HepG2 (cell line): ENCODE measurements at regions not wholly inside any gene's neighbourhood (a gene's known extent, or its start where the extent isn't known, plus 50 kb on each side); places are given as distances from the start of the nearest gene placed in this dataset.

Source experiments
- ATAC-seq: fragments of 200-7000 bp; cut with Tn5 transposase; 3 replicates; pipeline ENCODE4 v1.9.1; 2020; ENCODE audit warnings: mild to moderate bottlenecking, moderate library complexity
- BruUV-seq: library from RNA; stranded (reverse); fragments of 400-500 nt; replicated peaks from 2 replicates; lab custom pipeline; 2021; lab: Mats Ljungman, UMichigan
- CTCF ChIA-PET: fragments of 300-600 bp; formaldehyde crosslinking; extraction: SDS; loops from one replicate; lab custom pipeline; 2021; ENCODE audit warnings: low total read pairs, inconsistent platforms, low intra/inter-chr PET ratio; lab: Yijun Ruan, JAX
- POLR2A ChIA-PET: fragments of 350-600 bp; sonication (Branson Sonifier 250); formaldehyde crosslinking; loops from one replicate; lab custom pipeline; 2020; ENCODE audit warnings: antibody characterized with exemption, inconsistent platforms; lab: Yijun Ruan, JAX
- DNase-seq: peaks from one replicate; pipeline ENCODE4 v3.0.0-alpha.2; 2015; ENCODE audit warnings: low spot score
- FAIRE-seq: peaks from 3 replicates; lab custom pipeline; 2011; peaks lifted over from hg19 to GRCh38; lab: Jason Lieb, UNC
- H2AFZ ChIP-seq: one replicate; pipeline ENCODE4 v1.6.1; 2011; ENCODE audit warnings: low read length, inconsistent platforms
- H3K27ac ChIP-seq: fragments of 300-600 bp; 3 replicates; pipeline ENCODE4 v1.8.0; 2011; ENCODE audit warnings: mixed run types, mild to moderate bottlenecking, mixed read lengths, low read length, inconsistent platforms; ENCODE audit not compliant: insufficient read depth; ENCODE audit errors: extremely low read length
- H3K27me3 ChIP-seq, 2 experiments: fragments of 200-600 bp in 1 of 2; 2 replicates in 1 of 2; 3 replicates in 1 of 2; pipeline versions ENCODE4 v1.6.0 to v1.8.0; 2011; ENCODE audit warnings: low read length in 2 of 2, mild to moderate bottlenecking in 2 of 2, moderate library complexity in 2 of 2, inconsistent platforms in 1 of 2; ENCODE audit not compliant: insufficient read depth in 2 of 2, control insufficient read depth in 1 of 2
- H3K36me3 ChIP-seq, 2 experiments: fragments of 200-600 bp in 1 of 2; replicated peaks in 1 of 2; 2 replicates in 1 of 2; 3 replicates in 1 of 2; pipeline versions ENCODE4 v1.5.1 to v1.8.0; 2011; ENCODE audit warnings: low read length in 2 of 2, inconsistent platforms in 1 of 2; ENCODE audit not compliant: insufficient read depth in 2 of 2, control insufficient read depth in 1 of 2
- H3K4me1 ChIP-seq: 2 replicates; pipeline ENCODE4 v1.5.1; 2012; ENCODE audit warnings: low read length, inconsistent platforms; ENCODE audit not compliant: insufficient read depth
- H3K4me2 ChIP-seq: 2 replicates; pipeline ENCODE4 v1.6.0; 2011; ENCODE audit warnings: low read depth, low read length, inconsistent platforms
- H3K4me3 ChIP-seq, 3 experiments: fragments of 200-600 bp in 1 of 3; sonication (generic), shearing (Covaris generic) in 1 of 3; replicated peaks in 1 of 3; 2 replicates each; pipeline ENCODE4 v1.5.1; 2011 to 2016; ENCODE audit warnings: low read length in 3 of 3, inconsistent platforms in 2 of 3, low read depth in 2 of 3, mild to moderate bottlenecking in 2 of 3, control low read depth in 1 of 3, mixed read lengths in 1 of 3; ENCODE audit not compliant: insufficient read depth in 1 of 3
- H3K79me2 ChIP-seq: one replicate; pipeline ENCODE4 v1.6.1; 2011; ENCODE audit warnings: low read length, inconsistent platforms; ENCODE audit not compliant: insufficient read depth
- H3K9ac ChIP-seq: 2 replicates; pipeline ENCODE4 v1.6.0; 2011; ENCODE audit warnings: mild to moderate bottlenecking, low read depth, low read length, inconsistent platforms; ENCODE audit not compliant: insufficient read depth
- H3K9me3 ChIP-seq: 2 replicates; pipeline ENCODE4 v1.5.1; 2012; ENCODE audit warnings: mild to moderate bottlenecking, low read length
- H4K20me1 ChIP-seq: 2 replicates; pipeline ENCODE4 v1.6.0; 2011; ENCODE audit warnings: inconsistent platforms, mild to moderate bottlenecking, low read length, moderate library complexity; ENCODE audit not compliant: insufficient read depth
- ARNTL ChIP-seq: sonication (generic); formaldehyde crosslinking; IDR thresholded peaks from 2 replicates; pipeline ENCODE4 v1.4.0; 2020; ENCODE audit warnings: mild to moderate bottlenecking, missing genetic modification reagents
- FOXO4 ChIP-seq: sonication (generic); formaldehyde crosslinking; conservative IDR thresholded peaks from 2 replicates; pipeline ENCODE4 v1.8.1; 2023; ENCODE audit warnings: missing genetic modification reagents
- HNRNPH1 ChIP-seq: fragments of 200-400 bp; formaldehyde crosslinking; optimal IDR thresholded peaks from 2 replicates; pipeline ENCODE3; 2017; ENCODE audit warnings: mild to moderate bottlenecking, low read depth, low read length
- HNRNPUL1 ChIP-seq: fragments of 200-400 bp; formaldehyde crosslinking; IDR thresholded peaks from 2 replicates; pipeline ENCODE4 v1.6.1; 2017; ENCODE audit warnings: low read depth, mild to moderate bottlenecking, low read length, moderate library complexity
- HOMEZ ChIP-seq: IDR thresholded peaks from 2 replicates; pipeline ENCODE4 v1.6.1; 2016; ENCODE audit warnings: low read depth
- REXO4 ChIP-seq: sonication (generic); formaldehyde crosslinking; IDR thresholded peaks from 2 replicates; pipeline ENCODE4 v1.8.0; 2022; ENCODE audit warnings: missing genetic modification reagents, mild to moderate bottlenecking, borderline replicate concordance
- RXRA ChIP-seq: sonication (generic); formaldehyde crosslinking; IDR thresholded peaks from 2 replicates; pipeline ENCODE4 v1.5.1; 2020; ENCODE audit warnings: missing genetic modification reagents
- SAFB2 ChIP-seq: sonication (generic); formaldehyde crosslinking; IDR thresholded peaks from 2 replicates; pipeline ENCODE4 v1.5.1; 2020; ENCODE audit warnings: missing genetic modification reagents, low read depth, mild to moderate bottlenecking, borderline replicate concordance
- SRSF9 ChIP-seq: fragments of 200-400 bp; formaldehyde crosslinking; IDR thresholded peaks from 2 replicates; pipeline ENCODE4 v1.6.1; 2018; ENCODE audit warnings: borderline replicate concordance, mild to moderate bottlenecking, low read depth, low read length; ENCODE audit not compliant: insufficient read depth, poor library complexity, severe bottlenecking
- ZBTB40 ChIP-seq, 2 experiments: fragments of 450-650 bp in 1 of 2; sonication (generic) in 1 of 2; formaldehyde crosslinking in 1 of 2; IDR thresholded peaks; 2 replicates each; pipeline versions ENCODE4 v1.6.1 to v1.8.0; 2016 to 2022; ENCODE audit warnings: antibody characterized with exemption in 1 of 2, mild to moderate bottlenecking in 1 of 2, missing genetic modification reagents in 1 of 2
- ZBTB8A ChIP-seq: sonication (generic); formaldehyde crosslinking; IDR thresholded peaks from 2 replicates; pipeline ENCODE4 v1.4.0; 2020; ENCODE audit warnings: mild to moderate bottlenecking, low read depth, missing genetic modification reagents, borderline replicate concordance
- ZNF251 ChIP-seq: sonication (generic); formaldehyde crosslinking; IDR thresholded peaks from 2 replicates; pipeline ENCODE4 v1.9.0; 2021; ENCODE audit warnings: mild to moderate bottlenecking, missing genetic modification reagents
- ZNF510 ChIP-seq: sonication (generic); formaldehyde crosslinking; IDR thresholded peaks from 2 replicates; pipeline ENCODE4 v1.4.0; 2020; ENCODE audit warnings: low read depth, mild to moderate bottlenecking, missing genetic modification reagents
- WGBS: methylation state at CpG from one replicate; pipeline ENCODE4 v1.1.6; 2017; ENCODE audit warnings: low lambda C conversion rate; 5-methylcytosine and 5-hydroxymethylcytosine counted together
- in situ Hi-C: cut with HindIII; loops from 2 replicates; pipeline ENCODE4 v1.10.0; 2017; ENCODE audit warnings: low pct_unique_long_range_greater_than_20kb; ENCODE audit not compliant: extremely low pct_ligation_motif_present
- intact Hi-C: fragments of 100-400 bp; cut with micrococcal nuclease; formaldehyde crosslinking; loops from one replicate; pipeline ENCODE4 v1.10.0; 2022; ENCODE audit not compliant: unreplicated experiment

DNA sequence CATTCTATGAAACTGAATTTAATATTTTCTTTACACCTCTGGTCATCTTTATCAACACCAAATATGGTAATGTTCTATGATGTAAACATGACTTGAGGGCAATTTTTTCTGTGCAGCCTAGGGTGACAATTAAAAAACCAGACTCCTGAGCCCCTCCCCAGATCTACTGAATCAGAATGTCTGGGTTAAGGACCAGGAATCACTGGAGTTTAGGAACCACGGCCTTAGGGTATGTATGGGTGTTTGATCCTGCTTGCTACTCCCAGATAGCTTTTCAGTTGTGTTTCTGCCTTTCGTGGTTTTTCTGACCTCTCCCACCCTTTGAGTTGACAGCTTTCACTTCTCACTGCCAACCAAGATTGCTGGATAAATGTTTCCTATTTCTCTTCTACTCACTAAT is 332.2 kb downstream of the DHX15 start:
- BruUV-seq = no TSS peak
- H3K4me1 ChIP-seq = no peaks in the 10 kb centered on the region
- H2AFZ ChIP-seq = no peak overlapping the region
- no peaks in the 10 kb centered on the region for H4K20me1 ChIP-seq
- WGBS = 0% methylated on average over 2 of the region's 2 CpGs
- no peaks in the 10 kb centered on the region for H3K36me3 ChIP-seq
- no peaks in the 10 kb centered on the region for H3K79me2 ChIP-seq
- no peaks in the 10 kb centered on the region; a peak in 1 of 5 replicates for H3K27me3 ChIP-seq
- in situ Hi-C loops = no loop called here
- H3K4me2 ChIP-seq = no peak overlapping the region
- no peak overlapping the region for H3K4me3 ChIP-seq
- ChIA-PET POLR2A (no interaction called here), CTCF (no interaction called here)
- H3K9ac ChIP-seq = no peak overlapping the region
- ATAC-seq (no peak), DNase-seq (no peak), FAIRE-seq (no peak)
- intact Hi-C loops = no loop called here
- H3K9me3 ChIP-seq = no peaks in the 10 kb centered on the region
- no peak overlapping the region for H3K27ac ChIP-seq
- no peak for TF ChIP-seq ZNF510
- no peak for TF ChIP-seq RXRA (CRISPR knock-in tag)
- no peak for TF ChIP-seq SRSF9
- TF ChIP-seq HNRNPH1 = no peak
- TF ChIP-seq HOMEZ (CRISPR knock-in tag) = no peak
- TF ChIP-seq SAFB2 (CRISPR knock-in tag) = no peak
- TF ChIP-seq REXO4 (CRISPR knock-in tag) = no peak
- no peak for TF ChIP-seq HNRNPUL1
- no peak for TF ChIP-seq ZBTB40 (IDR thresholded peaks at IDR 0.05)
- TF ChIP-seq ZBTB40 (CRISPR knock-in tag; IDR thresholded peaks at IDR 0.05) = no peak
- no peak for TF ChIP-seq ZBTB8A (CRISPR knock-in tag)
- TF ChIP-seq ARNTL (CRISPR knock-in tag) = no peak
- TF ChIP-seq ZNF251 (CRISPR knock-in tag) = no peak
- no peak for TF ChIP-seq FOXO4 (CRISPR knock-in tag)
